Type B pancreatic cell (in vitro differentiated cells): ENCODE measurements at regions not wholly inside any gene's neighbourhood (a gene's known extent, or its start where the extent isn't known, plus 50 kb on each side); places are given as distances from the start of the nearest gene placed in this dataset.

Experiments used
- DNase-seq: peaks from one replicate; pipeline ENCODE4 v3.0.0; 2021; ENCODE audit warnings: mixed read lengths; ENCODE audit not compliant: unreplicated experiment; ENCODE audit errors: extremely low spot score
- H3K27ac Mint-ChIP-seq: 2 replicates; pipeline ENCODE4 v1.8.0; 2021; ENCODE audit warnings: mild to moderate bottlenecking, mixed read lengths
- H3K27me3 Mint-ChIP-seq: 2 replicates; pipeline ENCODE4 v1.8.0; 2021; ENCODE audit warnings: mixed read lengths
- H3K36me3 Mint-ChIP-seq: 2 replicates; pipeline ENCODE4 v1.8.0; 2021; ENCODE audit warnings: mixed read lengths
- H3K4me1 Mint-ChIP-seq: one replicate; pipeline ENCODE4 v1.8.0; 2021; ENCODE audit warnings: mixed read lengths; ENCODE audit not compliant: unreplicated experiment
- H3K4me3 Mint-ChIP-seq: 2 replicates; pipeline ENCODE4 v1.8.0; 2021; ENCODE audit warnings: mild to moderate bottlenecking, mixed read lengths
- H3K9me3 Mint-ChIP-seq: 2 replicates; pipeline ENCODE4 v1.8.0; 2021; ENCODE audit warnings: mixed read lengths
- CTCF ChIP-seq: fragments of 200-600 bp; sonication (generic); conservative IDR thresholded peaks from 2 replicates; pipeline ENCODE4 v1.5.0; 2021; ENCODE audit warnings: antibody characterized with exemption, mild to moderate bottlenecking

DNA sequence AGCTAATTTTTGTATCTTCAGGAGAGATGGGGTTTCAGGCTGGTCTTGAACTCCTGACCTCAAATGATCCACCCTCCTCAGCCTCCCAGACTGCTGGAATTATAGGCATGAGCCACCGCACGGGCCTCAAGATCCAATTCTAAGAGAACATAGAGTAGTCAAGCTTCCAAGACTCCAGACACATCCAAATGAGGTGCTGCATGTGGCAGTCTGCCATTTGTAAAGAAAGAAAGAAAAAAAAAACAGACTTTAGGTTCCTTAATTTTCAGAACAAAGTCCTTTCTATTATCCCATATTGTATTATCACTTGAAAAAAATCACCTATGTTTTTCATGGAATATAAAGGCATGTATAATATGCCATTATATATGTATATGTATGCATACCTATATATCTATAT lies 2104.5 kb downstream of the MAT2B start:
- no peaks in the 10 kb centered on the region for H3K9me3 Mint-ChIP-seq
- H3K4me3 Mint-ChIP-seq = no peak overlapping the region
- H3K27me3 Mint-ChIP-seq = no peaks in the 10 kb centered on the region
- no peaks in the 10 kb centered on the region for H3K4me1 Mint-ChIP-seq
- no peak overlapping the region for H3K27ac Mint-ChIP-seq
- no peaks in the 10 kb centered on the region for H3K36me3 Mint-ChIP-seq
- no peak for TF ChIP-seq CTCF
- no peak for DNase-seq

DNA sequence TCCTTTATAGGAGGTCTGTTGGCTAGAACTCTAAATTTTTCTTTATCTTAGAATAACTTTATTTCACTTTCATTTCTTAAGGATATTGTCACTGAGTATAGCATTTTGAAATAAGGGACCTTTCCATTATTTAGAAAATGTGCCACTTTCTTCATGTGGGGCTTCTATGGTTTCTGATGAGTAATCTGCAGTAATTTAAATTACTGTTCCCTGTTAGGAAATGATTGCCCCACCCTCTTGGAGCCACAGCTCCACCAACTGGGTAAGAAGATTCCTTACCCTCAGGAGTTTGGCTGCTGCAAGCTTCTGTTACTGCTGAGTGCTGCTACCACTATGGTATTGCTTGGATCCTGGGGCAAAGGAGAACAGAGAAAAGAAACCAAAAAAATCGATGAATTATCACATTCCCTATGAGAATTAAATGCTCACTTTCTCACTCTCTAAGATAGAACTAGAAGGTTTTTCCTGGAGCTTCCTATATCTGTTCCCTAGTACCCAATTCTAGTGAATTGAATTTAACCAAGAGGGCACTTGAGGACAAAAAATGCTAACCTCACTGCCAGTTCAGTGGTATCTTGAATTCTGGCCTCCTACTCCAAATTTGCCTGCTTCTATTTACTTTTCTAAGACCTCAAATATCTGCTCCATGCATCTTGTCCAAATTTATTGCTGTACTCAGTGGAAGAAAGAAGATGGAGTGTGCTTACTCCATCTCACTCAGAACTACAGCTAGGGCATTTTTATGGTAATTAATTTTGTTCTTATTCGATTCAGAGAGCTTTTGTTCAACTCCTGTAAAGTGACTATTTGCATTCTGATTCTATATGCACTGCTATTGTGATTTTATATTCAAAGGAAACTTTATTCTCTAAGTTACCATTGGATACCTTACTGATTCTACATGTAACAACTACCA lies 2111.3 kb downstream of the MAT2B start:
- Mint-ChIP-seq H3K9me3 (no peaks in the 10 kb centered on the region), H3K36me3 (no peaks in the 10 kb centered on the region), H3K4me3 (no peak overlapping the region), H3K4me1 (no peaks in the 10 kb centered on the region), H3K27me3 (no peaks in the 10 kb centered on the region), H3K27ac (no peak overlapping the region)
- no peak for TF ChIP-seq CTCF
- DNase-seq = no peak

- H3K4me3 Mint-ChIP-seq = no peak overlapping the region
- no peak for TF ChIP-seq CTCF
Observed at GRCh38 chr5:165617491-165617890, 2112.1 kb downstream of the MAT2B start.

GRCh38 chr5:165620394-165620793 lies 2115.0 kb downstream of the MAT2B start:
- H3K27ac Mint-ChIP-seq = no peak overlapping the region
- no peaks in the 10 kb centered on the region for H3K36me3 Mint-ChIP-seq
- H3K9me3 Mint-ChIP-seq = no peaks in the 10 kb centered on the region
- no peaks in the 10 kb centered on the region for H3K27me3 Mint-ChIP-seq
- no peak overlapping the region for H3K4me3 Mint-ChIP-seq
- no peak for DNase-seq
- no peak for TF ChIP-seq CTCF
- no peaks in the 10 kb centered on the region for H3K4me1 Mint-ChIP-seq

More at GRCh38 chr5:165617491-165617890, 2112.1 kb downstream of the MAT2B start:
- Mint-ChIP-seq H3K9me3 (no peaks in the 10 kb centered on the region), H3K27me3 (no peaks in the 10 kb centered on the region), H3K4me1 (no peaks in the 10 kb centered on the region), H3K27ac (no peak overlapping the region), H3K36me3 (no peaks in the 10 kb centered on the region)
- DNase-seq = no peak

GRCh38 chr5:165622864-165623536 lies 2117.6 kb downstream of the MAT2B start:
- peaks cover 4% of the 10 kb centered on the region for H3K9me3 Mint-ChIP-seq
- no peak for TF ChIP-seq CTCF
- no peak for DNase-seq
- peaks cover 5% of the 10 kb centered on the region for H3K4me1 Mint-ChIP-seq
- no peak overlapping the region for H3K4me3 Mint-ChIP-seq
- H3K27ac Mint-ChIP-seq = no peak overlapping the region
- H3K36me3 Mint-ChIP-seq = no peaks in the 10 kb centered on the region
- H3K27me3 Mint-ChIP-seq = no peaks in the 10 kb centered on the region
